ENCODE measurements at regions not wholly inside any gene's neighbourhood (a gene's known extent, or its start where the extent isn't known, plus 50 kb on each side); places are given as distances from the start of the nearest gene placed in this dataset.

DNA sequence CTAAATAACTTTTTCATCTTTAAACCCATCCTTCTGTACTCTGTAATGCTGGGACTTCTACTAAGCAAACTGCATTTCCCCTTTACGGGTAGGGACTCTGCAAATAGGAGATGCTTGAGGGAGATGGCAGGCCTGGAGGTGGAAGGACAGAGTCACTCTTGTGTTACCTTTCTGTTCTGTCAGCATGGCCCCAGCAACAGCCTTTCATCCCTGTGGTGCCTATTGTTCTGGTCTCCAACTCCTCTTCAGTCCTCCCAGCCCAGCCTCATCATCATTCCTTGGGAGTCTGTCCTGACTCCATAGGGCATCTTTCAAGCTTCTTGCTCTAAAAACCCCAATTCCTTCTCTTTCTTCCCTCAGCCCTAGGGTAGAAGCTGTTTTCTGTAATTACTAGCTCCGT, 230.0 kb downstream of the SNX13 start:
- TF ChIP-seq EP300 (IDR thresholded peaks at IDR 0.05), result no peak
- TF ChIP-seq POLR2AphosphoS5 (IDR thresholded peaks at IDR 0.05), result no peak
- no peak for TF ChIP-seq POLR2A (IDR thresholded peaks at IDR 0.05; ENCODE audit: low read depth)

Measured in esophagus muscularis mucosa (tissue), 3 donors.